ENCODE measurements at regions not wholly inside any gene's neighbourhood (a gene's known extent, or its start where the extent isn't known, plus 50 kb on each side); places are given as distances from the start of the nearest gene placed in this dataset.

GRCh38 chr1:222967466-222968240 is 152.8 kb downstream of the DISP1 start:
- Histone ChIP-seq H3K4me2 (ENCODE audit: low read length) (no peak overlapping the region), H4K20me1 (ENCODE audit: insufficient read depth, low read length) (no peaks in the 10 kb centered on the region), H2AFZ (ENCODE audit: low read depth, low read length) (no peak overlapping the region), H3K4me3 (ENCODE audit: insufficient read depth, low read depth, low read length) (no peak overlapping the region), H3K9ac (ENCODE audit: low read length) (no peak overlapping the region), H3K27me3 (ENCODE audit: insufficient read depth, low read length) (no peaks in the 10 kb centered on the region), H3K36me3 (ENCODE audit: insufficient read depth, low read length) (no peaks in the 10 kb centered on the region), H3K79me2 (ENCODE audit: insufficient read depth, low read length) (no peaks in the 10 kb centered on the region), H3K27ac (ENCODE audit: low read depth, low read length) (no peak overlapping the region), H3K4me1 (ENCODE audit: insufficient read depth, low read length) (no peaks in the 10 kb centered on the region), H3K9me3 (ENCODE audit: insufficient read depth, low read depth, low read length) (no peaks in the 10 kb centered on the region)
- Mint-ChIP-seq H3K36me3 (ENCODE audit: low read depth, unreplicated experiment) (no peaks in the 10 kb centered on the region), H3K27me3 (ENCODE audit: low read depth, unreplicated experiment) (no peaks in the 10 kb centered on the region), H3K27ac (ENCODE audit: unreplicated experiment) (no peak overlapping the region), H3K9me3 (ENCODE audit: unreplicated experiment) (no peaks in the 10 kb centered on the region), H3K4me3 (ENCODE audit: unreplicated experiment) (no peak overlapping the region), H3K4me1 (ENCODE audit: low read depth, unreplicated experiment) (no peaks in the 10 kb centered on the region)
- TF ChIP-seq EZH2 (IDR thresholded peaks at IDR 0.05; ENCODE audit: insufficient read depth, low read length) = no peak
- no peak for TF ChIP-seq CTCF (IDR thresholded peaks at IDR 0.05; ENCODE audit: insufficient read depth, low read depth, low read length)
- FAIRE-seq = no peak
- DNase-seq (ENCODE audit: low read depth) = no peak

- Histone ChIP-seq H4K20me1 (ENCODE audit: insufficient read depth, low read length) (no peaks in the 10 kb centered on the region), H3K27ac (ENCODE audit: low read depth, low read length) (no peak overlapping the region), H3K79me2 (ENCODE audit: insufficient read depth, low read length) (no peaks in the 10 kb centered on the region), H3K4me2 (ENCODE audit: low read length) (no peak overlapping the region), H3K4me3 (ENCODE audit: insufficient read depth, low read depth, low read length) (no peak overlapping the region), H3K27me3 (ENCODE audit: insufficient read depth, low read length) (no peaks in the 10 kb centered on the region), H3K4me1 (ENCODE audit: insufficient read depth, low read length) (peaks cover 4% of the 10 kb centered on the region), H3K36me3 (ENCODE audit: insufficient read depth, low read length) (no peaks in the 10 kb centered on the region), H3K9me3 (ENCODE audit: insufficient read depth, low read depth, low read length) (no peaks in the 10 kb centered on the region), H3K9ac (ENCODE audit: low read length) (no peak overlapping the region), H2AFZ (ENCODE audit: low read depth, low read length) (no peak overlapping the region)
- TF ChIP-seq CTCF (IDR thresholded peaks at IDR 0.05; ENCODE audit: insufficient read depth, low read depth, low read length) = no peak
- no peak for TF ChIP-seq EZH2 (IDR thresholded peaks at IDR 0.05; ENCODE audit: insufficient read depth, low read length)
- peaks cover 9% of the 10 kb centered on the region for H3K4me1 Mint-ChIP-seq (ENCODE audit: low read depth, unreplicated experiment)
- no peak overlapping the region for H3K27ac Mint-ChIP-seq (ENCODE audit: unreplicated experiment)
- no peaks in the 10 kb centered on the region for H3K27me3 Mint-ChIP-seq (ENCODE audit: low read depth, unreplicated experiment)
- no peaks in the 10 kb centered on the region for H3K9me3 Mint-ChIP-seq (ENCODE audit: unreplicated experiment)
- H3K4me3 Mint-ChIP-seq (ENCODE audit: unreplicated experiment) = no peak overlapping the region
- DNase-seq (ENCODE audit: low read depth) = no peak
- H3K36me3 Mint-ChIP-seq (ENCODE audit: low read depth, unreplicated experiment) = no peaks in the 10 kb centered on the region
- FAIRE-seq = no peak
Observed at GRCh38 chr1:222970040-222970439, 155.2 kb downstream of the DISP1 start.

- no peak for DNase-seq (ENCODE audit: low read depth)
- Mint-ChIP-seq H3K27ac (ENCODE audit: unreplicated experiment) (no peak overlapping the region), H3K4me1 (ENCODE audit: low read depth, unreplicated experiment) (peaks cover 15% of the 10 kb centered on the region), H3K27me3 (ENCODE audit: low read depth, unreplicated experiment) (no peaks in the 10 kb centered on the region), H3K36me3 (ENCODE audit: low read depth, unreplicated experiment) (no peaks in the 10 kb centered on the region), H3K9me3 (ENCODE audit: unreplicated experiment) (no peaks in the 10 kb centered on the region), H3K4me3 (ENCODE audit: unreplicated experiment) (no peak overlapping the region)
- Histone ChIP-seq H3K4me1 (ENCODE audit: insufficient read depth, low read length) (peaks cover 8% of the 10 kb centered on the region), H3K27ac (ENCODE audit: low read depth, low read length) (no peak overlapping the region), H3K9me3 (ENCODE audit: insufficient read depth, low read depth, low read length) (no peaks in the 10 kb centered on the region), H3K27me3 (ENCODE audit: insufficient read depth, low read length) (no peaks in the 10 kb centered on the region), H3K36me3 (ENCODE audit: insufficient read depth, low read length) (no peaks in the 10 kb centered on the region), H4K20me1 (ENCODE audit: insufficient read depth, low read length) (no peaks in the 10 kb centered on the region), H3K9ac (ENCODE audit: low read length) (no peak overlapping the region), H3K79me2 (ENCODE audit: insufficient read depth, low read length) (no peaks in the 10 kb centered on the region), H3K4me2 (ENCODE audit: low read length) (no peak overlapping the region), H2AFZ (ENCODE audit: low read depth, low read length) (no peak overlapping the region), H3K4me3 (ENCODE audit: insufficient read depth, low read depth, low read length) (no peak overlapping the region)
- no peak for TF ChIP-seq CTCF (IDR thresholded peaks at IDR 0.05; ENCODE audit: insufficient read depth, low read depth, low read length)
- TF ChIP-seq EZH2 (IDR thresholded peaks at IDR 0.05; ENCODE audit: insufficient read depth, low read length) = no peak
- FAIRE-seq = no peak
Observed at GRCh38 chr1:222970711-222971110, 155.9 kb downstream of the DISP1 start.
